WTC11 (cell line): ENCODE measurements at regions not wholly inside any gene's neighbourhood (a gene's known extent, or its start where the extent isn't known, plus 50 kb on each side); places are given as distances from the start of the nearest gene placed in this dataset.

Experiments used
- ATAC-seq: fragments of 200-7000 bp; cut with Tn5 transposase; 2 replicates; pipeline ENCODE4 v1.10.0; 2021; ENCODE audit warnings: mild to moderate bottlenecking, moderate library complexity
- CTCF ChIA-PET: fragments of 300-600 bp; sonication (Branson Sonifier 250); formaldehyde crosslinking; loops from one replicate; lab custom pipeline; 2021; ENCODE audit warnings: antibody characterized with exemption; lab: Charles Lee
- POLR2A ChIA-PET: fragments of 350-600 bp; sonication (Branson Sonifier 250); formaldehyde crosslinking; loops from one replicate; lab custom pipeline; 2021; ENCODE audit warnings: antibody characterized with exemption; lab: Charles Lee
- DNase-seq: peaks from one replicate; pipeline ENCODE4 v3.0.0; 2021; ENCODE audit warnings: low spot score
- H3K27ac Mint-ChIP-seq: 2 replicates; pipeline ENCODE4 v1.8.0; 2021; ENCODE audit warnings: mixed read lengths
- H3K27me3 Mint-ChIP-seq: 2 replicates; pipeline ENCODE4 v1.8.0; 2021; ENCODE audit warnings: low read depth, mild to moderate bottlenecking, moderate library complexity, mixed read lengths
- H3K36me3 Mint-ChIP-seq: 2 replicates; pipeline ENCODE4 v1.8.0; 2021; ENCODE audit warnings: mixed read lengths
- H3K4me1 Mint-ChIP-seq: 2 replicates; pipeline ENCODE4 v1.8.0; 2022; ENCODE audit warnings: mixed read lengths
- H3K4me3 Mint-ChIP-seq: 2 replicates; pipeline ENCODE4 v1.8.0; 2021; ENCODE audit warnings: mild to moderate bottlenecking, moderate library complexity, mixed read lengths
- H3K9me3 Mint-ChIP-seq: 2 replicates; pipeline ENCODE4 v1.8.0; 2021; ENCODE audit warnings: mixed read lengths
- ELF4 ChIP-seq: sonication (generic); formaldehyde crosslinking; IDR thresholded peaks from 2 replicates; pipeline ENCODE4 v1.8.1; 2022; ENCODE audit warnings: low read depth, mild to moderate bottlenecking, moderate library complexity, missing genetic modification reagents
- FOXP1 ChIP-seq: sonication (generic); formaldehyde crosslinking; IDR thresholded peaks from 2 replicates; pipeline ENCODE4 v1.8.0; 2022; ENCODE audit warnings: missing genetic modification reagents, mild to moderate bottlenecking, moderate library complexity, borderline replicate concordance
- HMGA2 ChIP-seq: fragments of 250-450 bp; sonication (Bioruptor Pico); IDR thresholded peaks from 2 replicates; pipeline ENCODE4 v1.4.0; 2021; ENCODE audit warnings: mild to moderate bottlenecking, moderate library complexity
- IRF2 ChIP-seq: sonication (generic); formaldehyde crosslinking; IDR thresholded peaks from 2 replicates; pipeline ENCODE4 v1.8.0; 2022; ENCODE audit warnings: low read depth, missing genetic modification reagents, borderline replicate concordance
- KAT7 ChIP-seq: sonication (generic); formaldehyde crosslinking; IDR thresholded peaks from 2 replicates; pipeline ENCODE4 v1.8.1; 2023; ENCODE audit warnings: missing genetic modification reagents, mild to moderate bottlenecking, borderline replicate concordance
- MYBL2 ChIP-seq: sonication (generic); formaldehyde crosslinking; IDR thresholded peaks from 2 replicates; pipeline ENCODE4 v1.8.1; 2023; ENCODE audit warnings: mild to moderate bottlenecking, moderate library complexity, missing genetic modification reagents
- NFYB ChIP-seq: sonication (generic); formaldehyde crosslinking; conservative IDR thresholded peaks from 2 replicates; pipeline ENCODE4 v1.8.0; 2022; ENCODE audit warnings: low read depth, missing genetic modification reagents
- NR1H2 ChIP-seq: sonication (generic); formaldehyde crosslinking; IDR thresholded peaks from 2 replicates; pipeline ENCODE4 v1.9.0; 2021; ENCODE audit warnings: mild to moderate bottlenecking, moderate library complexity, missing genetic modification reagents
- NR3C1 ChIP-seq: sonication (generic); formaldehyde crosslinking; conservative IDR thresholded peaks from 2 replicates; pipeline ENCODE4 v1.8.1; 2023; ENCODE audit warnings: low read depth, mild to moderate bottlenecking, missing genetic modification reagents
- RORB ChIP-seq: fragments of 250-450 bp; sonication (Bioruptor Pico); IDR thresholded peaks from 2 replicates; pipeline ENCODE4 v1.9.0; 2021; ENCODE audit warnings: mild to moderate bottlenecking
- TEAD1 ChIP-seq: sonication (generic); formaldehyde crosslinking; IDR thresholded peaks from 2 replicates; pipeline ENCODE4 v1.8.0; 2022; ENCODE audit warnings: mild to moderate bottlenecking, missing genetic modification reagents
- ZNF138 ChIP-seq: sonication (generic); formaldehyde crosslinking; conservative IDR thresholded peaks from 2 replicates; pipeline ENCODE4 v1.8.1; 2022; ENCODE audit warnings: mild to moderate bottlenecking, moderate library complexity, missing genetic modification reagents
- ZNF396 ChIP-seq: fragments of 250-450 bp; sonication (Bioruptor Pico); IDR thresholded peaks from 2 replicates; pipeline ENCODE4 v1.8.0; 2021; ENCODE audit warnings: mild to moderate bottlenecking, moderate library complexity, borderline replicate concordance
- ZNF671 ChIP-seq: fragments of 250-450 bp; sonication (Bioruptor Pico); IDR thresholded peaks from 2 replicates; pipeline ENCODE4 v1.8.0; 2021; ENCODE audit warnings: mild to moderate bottlenecking
- TF ChIP-seq, protein P1 (sequence below): sonication (generic); formaldehyde crosslinking; conservative IDR thresholded peaks from 2 replicates; pipeline ENCODE4 v1.8.1; 2023; ENCODE audit warnings: mild to moderate bottlenecking, low read depth, missing genetic modification reagents, moderate library complexity
- TF ChIP-seq, protein P2 (sequence below): sonication (generic); formaldehyde crosslinking; IDR thresholded peaks from 2 replicates; pipeline ENCODE4 v1.8.1; 2022; ENCODE audit warnings: mild to moderate bottlenecking, missing genetic modification reagents, moderate library complexity, borderline replicate concordance
- TF ChIP-seq, protein P3 (sequence below): sonication (generic); formaldehyde crosslinking; IDR thresholded peaks from 2 replicates; pipeline ENCODE4 v1.8.1; 2023; ENCODE audit warnings: mild to moderate bottlenecking, missing genetic modification reagents, moderate library complexity
- TF ChIP-seq, protein P4 (sequence below): fragments of 250-450 bp; sonication (Bioruptor Pico); IDR thresholded peaks from 2 replicates; pipeline ENCODE4 v1.9.0; 2021; ENCODE audit warnings: mild to moderate bottlenecking

DNA sequence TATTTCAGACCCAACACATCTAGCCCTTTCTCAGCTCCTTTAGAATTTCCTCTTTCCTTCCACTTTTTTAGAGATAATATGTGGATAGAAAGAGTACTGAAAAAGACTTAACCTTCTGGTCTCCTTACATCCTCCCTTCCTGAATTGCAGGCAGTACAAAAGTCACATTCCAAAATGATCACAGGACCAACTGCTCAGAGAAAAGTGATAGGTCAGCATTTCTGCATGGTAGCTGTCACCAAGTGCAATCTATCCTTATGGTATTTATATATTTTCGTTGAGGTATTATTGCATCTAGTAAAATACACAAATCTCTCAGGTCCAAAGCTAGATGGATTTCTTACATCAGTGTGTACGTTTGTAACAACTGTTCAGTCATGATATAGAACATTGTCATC is 427.5 kb downstream of the LPIN1 start:
- Mint-ChIP-seq H3K4me1 (peaks cover 15% of the 10 kb centered on the region), H3K27me3 (no peaks in the 10 kb centered on the region; the same call in 1 of the 2 replicates), H3K27ac (no peak overlapping the region), H3K36me3 (no peaks in the 10 kb centered on the region), H3K9me3 (no peaks in the 10 kb centered on the region), H3K4me3 (no peak overlapping the region)
- TF ChIP-seq NR3C1: no peak
- no peak for TF ChIP-seq TEAD1 (CRISPR knock-in tag)
- CTCF ChIA-PET: no interaction called here
- ATAC-seq (no peak), DNase-seq (no peak)
- POLR2A ChIA-PET: no interaction called here

DNA sequence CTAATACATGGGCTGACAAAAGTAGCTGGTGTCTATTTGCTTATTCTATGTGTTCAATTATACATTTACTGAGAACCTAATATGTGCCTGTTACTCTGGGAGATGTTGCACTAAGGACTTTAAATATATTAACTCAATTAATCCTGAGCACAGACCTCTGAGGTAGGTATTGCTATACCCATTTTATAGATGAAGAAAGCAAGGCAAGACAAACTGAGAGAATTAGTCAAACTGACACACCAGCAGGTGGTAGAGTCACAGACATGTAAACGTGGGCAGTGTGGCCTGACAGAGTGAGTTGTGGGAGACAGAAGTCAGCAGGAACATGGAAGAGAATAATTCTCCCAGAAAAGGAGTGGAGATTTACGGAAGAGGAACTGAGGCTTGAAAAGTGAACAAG is 428.9 kb downstream of the LPIN1 start:
- H3K4me3 Mint-ChIP-seq: no peak overlapping the region
- CTCF ChIA-PET: no interaction called here

DNA sequence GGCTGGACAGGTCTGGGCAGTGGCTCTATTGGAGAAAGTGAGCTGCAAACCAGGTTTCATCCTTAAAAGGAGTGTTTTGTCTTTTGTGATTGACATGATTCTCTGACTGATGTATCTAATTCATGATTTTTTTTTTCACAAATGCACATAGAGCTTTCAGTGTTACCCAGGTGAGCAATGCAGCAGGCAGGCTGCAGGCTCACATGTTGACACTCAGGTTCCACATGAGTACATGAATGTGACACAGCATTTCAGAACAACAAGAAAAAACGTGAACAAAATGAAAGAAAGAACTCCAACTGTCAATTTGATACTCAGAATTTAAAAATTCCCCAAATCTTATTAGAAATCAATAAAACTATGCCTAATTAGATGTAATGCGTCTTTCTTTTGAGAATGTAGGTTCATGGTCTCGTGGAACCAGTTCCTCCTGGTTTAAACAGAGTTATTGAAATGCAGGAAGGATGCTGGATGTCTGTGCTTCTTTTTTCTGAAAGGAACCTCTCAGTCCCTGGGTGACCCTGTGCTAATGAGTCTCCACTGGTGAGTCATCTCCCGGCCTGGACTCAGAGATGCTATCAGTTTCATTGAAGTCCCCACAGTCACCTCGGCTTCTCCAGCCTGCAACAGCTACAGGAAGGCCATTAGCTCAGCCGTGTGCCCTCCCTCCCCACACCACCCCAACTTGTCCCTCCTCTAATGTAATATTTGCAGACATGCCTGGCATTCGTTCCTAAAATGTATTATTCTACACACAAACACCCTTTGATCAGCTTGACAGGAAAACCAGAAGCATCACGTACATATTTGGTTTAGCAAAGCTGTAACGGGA is 430.4 kb downstream of the LPIN1 start:
- H3K36me3 Mint-ChIP-seq: no peaks in the 10 kb centered on the region
- DNase-seq (no peak), ATAC-seq (no peak; the same call in 1 of the 2 replicates)

More for the DNA sequence above, 428.9 kb downstream of the LPIN1 start:
- ATAC-seq (no peak), DNase-seq (no peak)
- H3K27ac Mint-ChIP-seq: no peak overlapping the region
- H3K4me1 Mint-ChIP-seq: peaks cover 15% of the 10 kb centered on the region
- no peaks in the 10 kb centered on the region for H3K9me3 Mint-ChIP-seq
- POLR2A ChIA-PET: no interaction called here
- TF ChIP-seq ELF4 (CRISPR knock-in tag) (no peak), IRF2 (CRISPR knock-in tag) (no peak), ZNF671 (CRISPR knock-in tag) (no peak), RORB (CRISPR knock-in tag) (no peak), ZNF396 (no peak)
- TF ChIP-seq, protein P1, sequence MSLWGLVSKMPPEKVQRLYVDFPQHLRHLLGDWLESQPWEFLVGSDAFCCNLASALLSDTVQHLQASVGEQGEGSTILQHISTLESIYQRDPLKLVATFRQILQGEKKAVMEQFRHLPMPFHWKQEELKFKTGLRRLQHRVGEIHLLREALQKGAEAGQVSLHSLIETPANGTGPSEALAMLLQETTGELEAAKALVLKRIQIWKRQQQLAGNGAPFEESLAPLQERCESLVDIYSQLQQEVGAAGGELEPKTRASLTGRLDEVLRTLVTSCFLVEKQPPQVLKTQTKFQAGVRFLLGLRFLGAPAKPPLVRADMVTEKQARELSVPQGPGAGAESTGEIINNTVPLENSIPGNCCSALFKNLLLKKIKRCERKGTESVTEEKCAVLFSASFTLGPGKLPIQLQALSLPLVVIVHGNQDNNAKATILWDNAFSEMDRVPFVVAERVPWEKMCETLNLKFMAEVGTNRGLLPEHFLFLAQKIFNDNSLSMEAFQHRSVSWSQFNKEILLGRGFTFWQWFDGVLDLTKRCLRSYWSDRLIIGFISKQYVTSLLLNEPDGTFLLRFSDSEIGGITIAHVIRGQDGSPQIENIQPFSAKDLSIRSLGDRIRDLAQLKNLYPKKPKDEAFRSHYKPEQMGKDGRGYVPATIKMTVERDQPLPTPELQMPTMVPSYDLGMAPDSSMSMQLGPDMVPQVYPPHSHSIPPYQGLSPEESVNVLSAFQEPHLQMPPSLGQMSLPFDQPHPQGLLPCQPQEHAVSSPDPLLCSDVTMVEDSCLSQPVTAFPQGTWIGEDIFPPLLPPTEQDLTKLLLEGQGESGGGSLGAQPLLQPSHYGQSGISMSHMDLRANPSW (CRISPR knock-in tag): no peak
- no peaks in the 10 kb centered on the region for H3K36me3 Mint-ChIP-seq
- no peaks in the 10 kb centered on the region; the same call in 1 of the 2 replicates for H3K27me3 Mint-ChIP-seq

More for the DNA sequence above, 430.4 kb downstream of the LPIN1 start:
- no peak overlapping the region for H3K4me3 Mint-ChIP-seq
- peaks cover 8% of the 10 kb centered on the region; the same call in 1 of the 2 replicates for H3K9me3 Mint-ChIP-seq
- no peak overlapping the region for H3K27ac Mint-ChIP-seq
- H3K4me1 Mint-ChIP-seq: peaks cover 17% of the 10 kb centered on the region
- POLR2A ChIA-PET: no interaction called here
- no peaks in the 10 kb centered on the region; the same call in 1 of the 2 replicates for H3K27me3 Mint-ChIP-seq
- TF ChIP-seq ZNF138 (CRISPR knock-in tag) (no peak), NFYB (CRISPR knock-in tag) (no peak), FOXP1 (CRISPR knock-in tag) (no peak), KAT7 (no peak), MYBL2 (CRISPR knock-in tag) (no peak), HMGA2 (CRISPR knock-in tag) (no peak), RORB (CRISPR knock-in tag) (no peak), NR1H2 (CRISPR knock-in tag) (no peak)
- TF ChIP-seq, protein P2, sequence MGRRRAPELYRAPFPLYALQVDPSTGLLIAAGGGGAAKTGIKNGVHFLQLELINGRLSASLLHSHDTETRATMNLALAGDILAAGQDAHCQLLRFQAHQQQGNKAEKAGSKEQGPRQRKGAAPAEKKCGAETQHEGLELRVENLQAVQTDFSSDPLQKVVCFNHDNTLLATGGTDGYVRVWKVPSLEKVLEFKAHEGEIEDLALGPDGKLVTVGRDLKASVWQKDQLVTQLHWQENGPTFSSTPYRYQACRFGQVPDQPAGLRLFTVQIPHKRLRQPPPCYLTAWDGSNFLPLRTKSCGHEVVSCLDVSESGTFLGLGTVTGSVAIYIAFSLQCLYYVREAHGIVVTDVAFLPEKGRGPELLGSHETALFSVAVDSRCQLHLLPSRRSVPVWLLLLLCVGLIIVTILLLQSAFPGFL (CRISPR knock-in tag): no peak
- TF ChIP-seq, protein P3, sequence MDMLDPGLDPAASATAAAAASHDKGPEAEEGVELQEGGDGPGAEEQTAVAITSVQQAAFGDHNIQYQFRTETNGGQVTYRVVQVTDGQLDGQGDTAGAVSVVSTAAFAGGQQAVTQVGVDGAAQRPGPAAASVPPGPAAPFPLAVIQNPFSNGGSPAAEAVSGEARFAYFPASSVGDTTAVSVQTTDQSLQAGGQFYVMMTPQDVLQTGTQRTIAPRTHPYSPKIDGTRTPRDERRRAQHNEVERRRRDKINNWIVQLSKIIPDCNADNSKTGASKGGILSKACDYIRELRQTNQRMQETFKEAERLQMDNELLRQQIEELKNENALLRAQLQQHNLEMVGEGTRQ (CRISPR knock-in tag): no peak
- TF ChIP-seq, protein P4, sequence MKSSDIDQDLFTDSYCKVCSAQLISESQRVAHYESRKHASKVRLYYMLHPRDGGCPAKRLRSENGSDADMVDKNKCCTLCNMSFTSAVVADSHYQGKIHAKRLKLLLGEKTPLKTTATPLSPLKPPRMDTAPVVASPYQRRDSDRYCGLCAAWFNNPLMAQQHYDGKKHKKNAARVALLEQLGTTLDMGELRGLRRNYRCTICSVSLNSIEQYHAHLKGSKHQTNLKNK (CRISPR knock-in tag): no peak
- CTCF ChIA-PET: interaction anchor here (1.2 kb wide), 1 partner anchor 831 kb away, joined by 3 read pairs; no protein-coding TSS in a partner anchor
